ENCODE measurements at regions not wholly inside any gene's neighbourhood (a gene's known extent, or its start where the extent isn't known, plus 50 kb on each side); places are given as distances from the start of the nearest gene placed in this dataset.

- TF ChIP-seq EZH2 (IDR thresholded peaks at IDR 0.05; ENCODE audit: borderline replicate concordance, insufficient read depth, low read depth, low read length, poor library complexity, severe bottlenecking) (no peak), CTCF (IDR thresholded peaks at IDR 0.05) (no peak)
These were observed 180.9 kb downstream of the FAM170A start for GRCh38 chr5:119810217-119810616.

Data from B cell (primary cell).